Esophagus (tissue), 2 donors: ENCODE measurements at regions not wholly inside any gene's neighbourhood (a gene's known extent, or its start where the extent isn't known, plus 50 kb on each side); places are given as distances from the start of the nearest gene placed in this dataset.

Experiments
- H3K27ac ChIP-seq, 2 donors: one replicate each; pipeline ENCODE4 v1.5.1; 2013; ENCODE audit warnings: low read depth in 2 of 2, mild to moderate bottlenecking in 2 of 2, inconsistent platforms in 1 of 2, low read length in 1 of 2, moderate library complexity in 1 of 2
- H3K27me3 ChIP-seq, 2 donors: one replicate each; pipeline ENCODE4 v1.6.1; 2013; ENCODE audit warnings: low read length in 2 of 2, control low read depth in 1 of 2, mild to moderate bottlenecking in 1 of 2; ENCODE audit not compliant: insufficient read depth in 2 of 2, control insufficient read depth in 1 of 2
- H3K36me3 ChIP-seq, 2 donors: one replicate each; pipeline ENCODE4 v1.6.1; 2013; ENCODE audit warnings: low read length in 1 of 2; ENCODE audit not compliant: control insufficient read depth in 2 of 2, insufficient read depth in 2 of 2
- H3K4me1 ChIP-seq, 2 donors: one replicate each; pipeline ENCODE4 v1.6.1; 2013; ENCODE audit warnings: low read length in 1 of 2; ENCODE audit not compliant: control insufficient read depth in 2 of 2, insufficient read depth in 2 of 2
- H3K4me3 ChIP-seq, 2 donors: one replicate each; pipeline ENCODE4 v1.5.1; 2013; ENCODE audit warnings: low read length in 2 of 2, mild to moderate bottlenecking in 2 of 2, low read depth in 1 of 2, moderate library complexity in 1 of 2
- H3K9me3 ChIP-seq, 2 donors: one replicate each; pipeline ENCODE4 v1.6.1; 2013; ENCODE audit warnings: mild to moderate bottlenecking in 2 of 2, low read depth in 1 of 2, low read length in 1 of 2, moderate library complexity in 1 of 2; ENCODE audit not compliant: control insufficient read depth in 2 of 2, insufficient read depth in 1 of 2
- WGBS, 2 donors: extraction: QIAGEN DNeasy Blood & Tissue Kit; methylation state at CpG; one replicate each; pipeline ENCODE4 v1.1.7; 2013; 5-methylcytosine and 5-hydroxymethylcytosine counted together
- donor health status: healthy with polysubstance abuse.
- donor health status: Bipolar disorder and iron deficiency.

GRCh38 chr12:39144613-39145061, 239.2 kb upstream of the CPNE8 start:
- Histone ChIP-seq H3K9me3 (peaks cover 0 to 8% of the 10 kb centered on the region in 2 donors), H3K4me3 (peak overlapping the region; percentile 37 to 63), H3K4me1 (peaks cover 0 to 6% of the 10 kb centered on the region in 2 donors), H3K27me3 (no peaks in the 10 kb centered on the region), H3K36me3 (no peaks in the 10 kb centered on the region), H3K27ac (no peak overlapping the region)
- WGBS, 2 donors = 26 to 35% methylated on average over 39 to 41 of the region's 41 CpGs

DNA sequence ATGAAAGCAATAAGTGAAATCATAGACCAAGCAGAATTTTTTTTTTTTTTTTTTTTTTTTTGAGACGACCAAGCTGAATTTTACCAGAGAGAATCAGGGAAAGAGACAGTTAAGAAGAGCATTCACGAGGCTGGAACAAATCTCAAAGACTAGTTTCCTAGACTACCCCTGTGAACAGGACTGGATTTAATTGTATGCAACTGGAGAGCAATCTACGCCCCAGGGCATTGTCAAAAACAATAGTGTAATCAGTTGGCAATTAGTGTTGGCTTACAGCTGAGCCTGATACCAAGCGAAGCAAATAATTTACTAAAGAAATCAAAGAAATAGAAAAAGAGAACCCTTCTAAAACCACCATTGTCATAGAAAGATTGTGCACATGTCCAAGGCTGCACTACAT, 232.9 kb upstream of the CPNE8 start:
- Histone ChIP-seq H3K27me3 (no peaks in the 10 kb centered on the region), H3K27ac (no peak overlapping the region), H3K4me3 (no peak overlapping the region), H3K4me1 (no peaks in the 10 kb centered on the region), H3K9me3 (no peaks in the 10 kb centered on the region), H3K36me3 (no peaks in the 10 kb centered on the region)
- WGBS, 2 donors = 63 to 71% methylated on average over 4 of the region's 4 CpGs

- Histone ChIP-seq H3K4me1 (no peaks in the 10 kb centered on the region), H3K27me3 (no peaks in the 10 kb centered on the region), H3K9me3 (no peaks in the 10 kb centered on the region), H3K27ac (no peak overlapping the region), H3K36me3 (no peaks in the 10 kb centered on the region), H3K4me3 (no peak overlapping the region)
- 55 to 70% methylated on average over 4 of the region's 4 CpGs for WGBS, 2 donors
These were observed 222.0 kb upstream of the CPNE8 start for GRCh38 chr12:39127401-39127800.

DNA sequence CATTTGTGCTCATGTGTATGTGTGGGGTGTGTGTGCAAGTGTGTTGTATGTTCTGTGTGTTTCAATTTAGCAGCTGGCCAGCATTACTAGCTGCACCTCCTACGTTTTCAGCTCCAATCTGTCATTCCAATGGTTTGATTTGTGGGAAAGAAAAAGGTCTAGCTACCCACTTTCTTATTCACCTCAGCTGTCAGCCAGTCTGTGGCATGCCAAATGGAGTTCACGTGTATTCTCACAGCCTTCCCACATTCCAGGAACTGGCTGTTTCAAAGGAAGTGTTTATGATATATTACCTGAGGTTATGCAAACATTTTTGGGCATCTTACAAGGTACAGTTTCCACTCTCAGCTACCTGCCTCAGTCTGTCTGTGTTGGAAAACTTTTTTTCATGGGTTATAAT, 220.2 kb upstream of the CPNE8 start:
- Histone ChIP-seq H3K4me1 (no peaks in the 10 kb centered on the region), H3K9me3 (no peaks in the 10 kb centered on the region), H3K36me3 (no peaks in the 10 kb centered on the region), H3K27ac (no peak overlapping the region), H3K4me3 (no peak overlapping the region), H3K27me3 (no peaks in the 10 kb centered on the region)
- 17 to 29% methylated on average over 2 of the region's 2 CpGs for WGBS, 2 donors

DNA sequence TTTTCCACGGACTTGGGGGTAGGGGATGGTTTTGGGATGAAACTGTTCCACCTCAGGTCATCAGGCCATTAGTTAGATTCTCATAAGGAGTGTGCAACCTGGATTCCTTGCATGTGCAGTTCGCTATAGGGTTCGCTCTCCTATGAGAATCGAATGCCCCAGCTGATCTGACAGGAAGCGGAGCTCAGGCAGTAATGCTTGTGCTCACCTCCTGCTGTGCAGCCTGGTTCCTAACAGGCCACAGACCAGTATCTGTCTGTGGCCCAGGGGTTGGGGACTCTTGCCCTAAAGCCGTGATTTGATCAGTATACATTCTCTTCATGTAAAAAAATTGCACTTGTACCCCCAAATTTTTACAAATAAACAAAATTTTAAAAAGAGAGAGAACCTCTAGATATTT, 219.4 kb upstream of the CPNE8 start:
- no peaks in the 10 kb centered on the region for H3K9me3 ChIP-seq
- H3K27ac ChIP-seq = no peak overlapping the region
- no peaks in the 10 kb centered on the region for H3K4me1 ChIP-seq
- H3K36me3 ChIP-seq = no peaks in the 10 kb centered on the region
- 83 to 89% methylated on average over 6 of the region's 6 CpGs for WGBS, 2 donors
- no peak overlapping the region for H3K4me3 ChIP-seq
- H3K27me3 ChIP-seq = no peaks in the 10 kb centered on the region

DNA sequence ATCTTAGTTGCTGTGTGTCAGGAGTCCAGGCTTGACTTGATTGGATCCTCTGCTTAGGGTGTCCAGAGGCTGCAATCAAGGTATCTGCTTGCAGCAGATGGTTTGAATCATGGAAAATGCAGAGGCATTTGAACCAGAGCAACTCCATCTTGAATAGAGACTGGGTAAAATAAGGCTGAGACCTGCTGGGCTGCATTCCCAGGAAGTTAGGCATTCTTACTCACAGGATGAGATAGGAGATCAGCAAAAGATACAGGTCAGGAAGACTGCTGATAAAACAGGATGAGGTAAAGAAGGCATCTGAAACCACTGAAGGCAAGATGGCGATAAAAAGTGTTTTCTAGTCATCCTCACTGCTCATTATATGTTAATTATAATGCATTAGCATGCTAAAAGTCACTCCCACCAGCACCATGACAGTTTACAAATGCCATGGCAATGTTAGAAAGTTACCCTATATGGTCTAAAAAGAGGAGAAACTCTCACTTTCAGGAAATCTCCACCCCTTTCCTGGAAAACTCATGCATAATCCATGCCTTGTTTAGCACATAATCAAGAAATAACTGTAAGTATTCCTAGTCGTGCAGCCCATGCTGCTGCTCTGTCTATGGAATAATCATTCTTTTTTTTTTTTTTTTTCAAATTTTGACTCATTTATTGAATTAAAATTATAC, 218.3 kb upstream of the CPNE8 start:
- Histone ChIP-seq H3K27me3 (no peaks in the 10 kb centered on the region), H3K36me3 (no peaks in the 10 kb centered on the region), H3K9me3 (no peaks in the 10 kb centered on the region), H3K27ac (no peak overlapping the region), H3K4me3 (no peak overlapping the region), H3K4me1 (no peaks in the 10 kb centered on the region)
- 24 to 26% methylated on average over 2 of the region's 2 CpGs for WGBS, 2 donors

DNA sequence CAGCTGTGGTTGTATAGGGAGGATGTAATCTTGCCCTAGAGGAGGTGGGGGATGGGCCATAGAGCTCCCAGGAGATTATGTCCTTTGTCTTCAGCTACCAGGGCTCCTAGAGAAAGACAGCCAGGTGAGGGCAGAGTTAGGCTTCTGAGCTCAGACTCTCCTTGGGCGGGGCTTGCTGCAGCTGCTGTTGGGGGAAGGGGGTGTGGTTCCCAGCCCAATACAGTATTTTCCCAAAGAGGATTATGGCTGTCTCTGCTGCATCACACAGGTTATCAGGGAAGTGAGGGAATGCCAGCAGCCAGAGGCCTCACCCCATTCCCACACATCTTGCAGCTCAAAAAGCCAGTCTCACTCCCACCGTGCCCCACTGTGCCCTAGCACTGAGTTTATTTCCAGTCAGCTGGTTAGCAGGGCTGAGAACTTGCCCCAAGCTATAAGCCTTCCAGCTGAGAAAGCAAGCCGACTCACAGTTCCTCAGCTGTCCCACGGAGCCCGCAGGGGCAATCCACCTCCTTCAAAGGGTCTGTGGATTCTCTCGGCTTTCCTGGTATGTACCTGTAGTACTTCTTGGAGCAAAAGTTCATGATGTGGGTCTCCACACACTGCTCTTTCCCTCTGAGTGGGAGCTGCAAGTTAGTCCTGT, 217.3 kb upstream of the CPNE8 start:
- Histone ChIP-seq H3K27ac (no peak overlapping the region), H3K9me3 (no peaks in the 10 kb centered on the region), H3K4me3 (no peak overlapping the region), H3K4me1 (no peaks in the 10 kb centered on the region), H3K27me3 (no peaks in the 10 kb centered on the region), H3K36me3 (no peaks in the 10 kb centered on the region)
- WGBS, 2 donors = 81 to 89% methylated on average over 6 of the region's 6 CpGs

DNA sequence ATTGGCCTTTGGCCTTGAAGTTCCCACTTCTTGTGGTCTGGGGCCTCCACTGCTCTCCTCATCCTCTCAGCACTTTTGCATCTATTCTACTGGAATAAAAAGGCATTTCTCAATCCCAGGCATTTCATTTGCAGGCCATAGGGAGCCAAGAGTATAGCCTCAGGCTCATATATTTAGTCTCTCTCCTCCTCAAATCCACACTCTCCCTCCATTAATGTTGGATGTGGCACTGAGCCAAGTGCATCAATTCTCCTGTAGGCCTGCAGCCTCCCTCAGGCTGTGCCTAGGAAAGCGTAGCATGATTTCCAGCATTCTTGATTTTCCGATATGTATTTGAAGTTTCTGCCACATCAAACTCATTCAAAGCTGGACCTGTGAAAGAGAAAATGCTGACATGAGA, 211.5 kb upstream of the CPNE8 start:
- Histone ChIP-seq H3K4me3 (no peak overlapping the region), H3K9me3 (no peaks in the 10 kb centered on the region), H3K4me1 (no peaks in the 10 kb centered on the region), H3K27me3 (no peaks in the 10 kb centered on the region), H3K36me3 (no peaks in the 10 kb centered on the region), H3K27ac (no peak overlapping the region)
- 86 to 91% methylated on average over 2 of the region's 2 CpGs for WGBS, 2 donors

- Histone ChIP-seq H3K27ac (no peak overlapping the region), H3K9me3 (no peaks in the 10 kb centered on the region), H3K4me3 (no peak overlapping the region), H3K36me3 (no peaks in the 10 kb centered on the region), H3K27me3 (no peaks in the 10 kb centered on the region), H3K4me1 (no peaks in the 10 kb centered on the region)
- 85 to 87% methylated on average over 5 of the region's 5 CpGs for WGBS, 2 donors
These were observed 206.7 kb upstream of the CPNE8 start for GRCh38 chr12:39112064-39112463.

DNA sequence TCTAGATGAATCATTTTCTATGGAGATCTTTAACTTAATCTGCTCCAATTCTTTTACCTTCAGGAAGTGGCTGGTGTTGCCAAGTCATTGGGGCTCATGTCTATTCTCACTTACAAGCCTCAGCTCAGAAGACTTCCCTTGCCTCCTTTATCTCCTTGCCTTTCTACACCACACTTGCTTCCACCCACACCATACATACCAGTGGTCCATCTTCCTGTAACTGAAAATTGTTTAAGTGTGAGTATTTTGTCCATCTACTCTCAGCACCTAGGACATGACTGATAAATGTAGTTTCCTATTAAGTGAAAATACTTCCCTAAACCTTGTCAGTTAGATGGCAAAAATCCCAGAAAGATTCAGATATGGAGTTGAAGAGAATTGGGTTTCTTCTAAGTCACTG, 199.7 kb upstream of the CPNE8 start:
- no peaks in the 10 kb centered on the region for H3K4me1 ChIP-seq
- H3K27me3 ChIP-seq = no peaks in the 10 kb centered on the region
- H3K36me3 ChIP-seq = no peaks in the 10 kb centered on the region
- H3K4me3 ChIP-seq = no peak overlapping the region
- no peak overlapping the region for H3K27ac ChIP-seq
- no peaks in the 10 kb centered on the region for H3K9me3 ChIP-seq
